ENCODE measurements at regions not wholly inside any gene's neighbourhood (a gene's known extent, or its start where the extent isn't known, plus 50 kb on each side); places are given as distances from the start of the nearest gene placed in this dataset.

DNA sequence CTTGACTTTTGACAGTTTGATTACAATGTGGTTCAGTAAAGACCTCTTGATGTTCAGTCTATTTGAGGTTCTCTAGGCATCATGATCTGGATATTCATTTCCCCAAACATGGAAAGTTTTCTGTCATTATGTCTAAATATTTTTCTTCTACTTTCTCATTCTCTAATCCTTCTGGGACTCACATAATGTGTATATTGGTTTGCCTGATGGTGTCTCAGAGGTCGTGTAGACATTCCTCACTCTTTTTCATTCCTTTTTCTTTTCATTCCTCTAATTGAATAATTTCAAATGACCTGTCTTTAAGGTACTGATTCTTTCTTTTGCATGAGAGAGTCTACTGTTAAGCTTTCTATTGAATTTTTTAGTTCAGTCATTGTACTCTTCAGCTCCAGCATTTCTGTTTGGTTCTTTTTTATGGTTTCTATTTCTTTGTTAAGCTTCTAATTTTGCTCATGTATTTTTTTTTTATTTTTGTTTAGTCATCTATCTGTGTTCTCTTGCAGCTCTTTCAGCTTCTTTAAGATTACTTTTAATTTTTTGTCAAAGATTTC lies 158.4 kb downstream of the GDAP2 start:
- TF ChIP-seq, protein P1, sequence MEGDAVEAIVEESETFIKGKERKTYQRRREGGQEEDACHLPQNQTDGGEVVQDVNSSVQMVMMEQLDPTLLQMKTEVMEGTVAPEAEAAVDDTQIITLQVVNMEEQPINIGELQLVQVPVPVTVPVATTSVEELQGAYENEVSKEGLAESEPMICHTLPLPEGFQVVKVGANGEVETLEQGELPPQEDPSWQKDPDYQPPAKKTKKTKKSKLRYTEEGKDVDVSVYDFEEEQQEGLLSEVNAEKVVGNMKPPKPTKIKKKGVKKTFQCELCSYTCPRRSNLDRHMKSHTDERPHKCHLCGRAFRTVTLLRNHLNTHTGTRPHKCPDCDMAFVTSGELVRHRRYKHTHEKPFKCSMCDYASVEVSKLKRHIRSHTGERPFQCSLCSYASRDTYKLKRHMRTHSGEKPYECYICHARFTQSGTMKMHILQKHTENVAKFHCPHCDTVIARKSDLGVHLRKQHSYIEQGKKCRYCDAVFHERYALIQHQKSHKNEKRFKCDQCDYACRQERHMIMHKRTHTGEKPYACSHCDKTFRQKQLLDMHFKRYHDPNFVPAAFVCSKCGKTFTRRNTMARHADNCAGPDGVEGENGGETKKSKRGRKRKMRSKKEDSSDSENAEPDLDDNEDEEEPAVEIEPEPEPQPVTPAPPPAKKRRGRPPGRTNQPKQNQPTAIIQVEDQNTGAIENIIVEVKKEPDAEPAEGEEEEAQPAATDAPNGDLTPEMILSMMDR (conservative IDR thresholded peaks at IDR 0.05), result no peak
- no peaks in the 10 kb centered on the region for H3K27me3 Mint-ChIP-seq
- no peak for DNase-seq (ENCODE audit: extremely low spot score, unreplicated experiment)
- no peaks in the 10 kb centered on the region for H3K4me1 Mint-ChIP-seq (ENCODE audit: unreplicated experiment)
- H3K4me3 Mint-ChIP-seq, result no peak overlapping the region
- no peak overlapping the region for H3K27ac Mint-ChIP-seq
- peaks cover 13% of the 10 kb centered on the region for H3K9me3 Mint-ChIP-seq
- peaks cover 3% of the 10 kb centered on the region for H3K36me3 Mint-ChIP-seq

DNA sequence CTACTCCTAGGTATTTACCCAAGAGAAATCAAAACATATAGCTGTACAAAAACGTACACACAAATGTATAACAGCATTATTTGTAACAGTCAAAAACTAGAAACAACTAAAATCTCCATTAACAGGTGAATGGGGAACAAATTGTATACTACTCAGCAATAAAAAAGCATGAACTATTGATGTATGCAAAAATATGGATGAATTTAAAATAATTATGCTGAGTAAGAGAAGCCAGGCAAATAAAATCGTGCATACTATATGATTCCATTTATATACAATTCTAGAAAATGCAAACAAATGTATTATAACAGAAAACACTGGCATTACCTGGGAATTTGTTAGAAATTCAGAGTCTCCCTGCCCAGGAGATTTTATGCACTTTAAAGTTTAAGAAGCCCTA lies 150.1 kb downstream of the GDAP2 start:
- no peak overlapping the region for H3K4me3 Mint-ChIP-seq
- no peaks in the 10 kb centered on the region for H3K27me3 Mint-ChIP-seq
- H3K36me3 Mint-ChIP-seq, result no peaks in the 10 kb centered on the region
- peak overlapping the region; percentile 33 for H3K27ac Mint-ChIP-seq
- TF ChIP-seq, protein P1 (conservative IDR thresholded peaks at IDR 0.05), result no peak
- no peaks in the 10 kb centered on the region for H3K9me3 Mint-ChIP-seq
- peaks cover 29% of the 10 kb centered on the region for H3K4me1 Mint-ChIP-seq (ENCODE audit: unreplicated experiment)
- DNase-seq (ENCODE audit: extremely low spot score, unreplicated experiment), result no peak

DNA sequence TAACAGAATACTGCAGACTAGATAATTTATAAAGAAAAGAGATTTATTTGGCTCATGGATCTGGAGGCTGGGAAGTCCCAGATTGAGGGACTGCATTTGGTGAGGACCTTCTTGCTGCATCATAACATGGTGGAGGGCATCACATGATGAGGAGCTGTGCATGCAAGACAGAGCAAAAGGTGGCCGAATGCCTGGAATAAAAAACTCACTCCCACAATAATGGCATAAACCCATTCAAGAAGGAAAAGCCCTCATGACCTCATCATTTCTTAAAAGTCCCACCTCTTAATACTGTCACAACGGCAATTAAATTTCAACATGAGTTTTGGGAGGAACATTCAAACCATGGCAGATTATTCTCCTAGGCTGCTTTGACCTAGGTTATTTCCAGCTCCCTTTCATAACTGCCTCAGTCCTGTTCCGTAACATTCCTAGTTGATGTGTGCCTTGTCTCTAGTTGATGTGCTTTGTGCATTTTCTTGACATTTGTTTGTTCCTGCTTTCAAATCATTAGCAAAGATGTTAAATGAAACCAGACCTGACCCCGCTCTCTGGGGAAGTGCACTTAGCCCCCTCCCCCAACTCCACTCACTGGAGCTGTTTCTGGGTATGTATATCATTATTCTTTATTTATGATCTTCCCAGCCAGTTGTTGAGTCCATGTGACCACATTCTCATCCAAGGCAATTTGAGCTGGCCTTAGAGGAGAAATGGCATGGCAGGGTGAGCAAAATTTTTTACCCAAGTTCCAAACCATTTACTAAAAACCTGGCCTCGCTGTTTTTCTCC lies 148.5 kb downstream of the GDAP2 start:
- H3K9me3 Mint-ChIP-seq, result peaks cover 5% of the 10 kb centered on the region
- TF ChIP-seq, protein P1 (conservative IDR thresholded peaks at IDR 0.05), result no peak
- H3K36me3 Mint-ChIP-seq, result no peaks in the 10 kb centered on the region
- peak overlapping the region; percentile 77 for H3K27ac Mint-ChIP-seq
- no peak for DNase-seq (ENCODE audit: extremely low spot score, unreplicated experiment)
- H3K4me1 Mint-ChIP-seq (ENCODE audit: unreplicated experiment), result peaks cover 34% of the 10 kb centered on the region
- H3K4me3 Mint-ChIP-seq, result peak overlapping the region; percentile 61
- H3K27me3 Mint-ChIP-seq, result no peaks in the 10 kb centered on the region

DNA sequence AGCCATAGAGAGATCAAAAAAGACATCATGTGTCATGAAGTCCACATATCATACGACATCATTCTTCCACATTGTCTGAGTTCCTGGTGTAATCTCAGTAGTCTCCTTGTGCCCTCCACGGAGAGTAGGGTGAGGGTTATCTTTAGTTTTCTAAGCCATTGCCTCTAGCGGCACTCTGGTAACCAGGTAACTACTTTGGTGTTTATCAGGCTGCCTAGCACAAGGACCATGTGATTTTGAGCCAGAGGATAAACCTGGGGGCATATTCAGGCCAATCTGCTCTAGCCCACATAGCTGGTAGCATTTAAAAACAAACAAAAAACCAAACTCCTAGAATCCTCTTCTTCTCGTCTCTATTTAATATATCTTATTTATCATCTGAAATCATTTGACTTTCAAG lies 147.4 kb downstream of the GDAP2 start:
- TF ChIP-seq, protein P1 (conservative IDR thresholded peaks at IDR 0.05), result no peak
- no peak overlapping the region for H3K27ac Mint-ChIP-seq
- no peak overlapping the region for H3K4me3 Mint-ChIP-seq
- H3K4me1 Mint-ChIP-seq (ENCODE audit: unreplicated experiment), result peaks cover 34% of the 10 kb centered on the region
- DNase-seq (ENCODE audit: extremely low spot score, unreplicated experiment), result no peak
- peaks cover 5% of the 10 kb centered on the region for H3K9me3 Mint-ChIP-seq
- no peaks in the 10 kb centered on the region for H3K27me3 Mint-ChIP-seq
- no peaks in the 10 kb centered on the region for H3K36me3 Mint-ChIP-seq

DNA sequence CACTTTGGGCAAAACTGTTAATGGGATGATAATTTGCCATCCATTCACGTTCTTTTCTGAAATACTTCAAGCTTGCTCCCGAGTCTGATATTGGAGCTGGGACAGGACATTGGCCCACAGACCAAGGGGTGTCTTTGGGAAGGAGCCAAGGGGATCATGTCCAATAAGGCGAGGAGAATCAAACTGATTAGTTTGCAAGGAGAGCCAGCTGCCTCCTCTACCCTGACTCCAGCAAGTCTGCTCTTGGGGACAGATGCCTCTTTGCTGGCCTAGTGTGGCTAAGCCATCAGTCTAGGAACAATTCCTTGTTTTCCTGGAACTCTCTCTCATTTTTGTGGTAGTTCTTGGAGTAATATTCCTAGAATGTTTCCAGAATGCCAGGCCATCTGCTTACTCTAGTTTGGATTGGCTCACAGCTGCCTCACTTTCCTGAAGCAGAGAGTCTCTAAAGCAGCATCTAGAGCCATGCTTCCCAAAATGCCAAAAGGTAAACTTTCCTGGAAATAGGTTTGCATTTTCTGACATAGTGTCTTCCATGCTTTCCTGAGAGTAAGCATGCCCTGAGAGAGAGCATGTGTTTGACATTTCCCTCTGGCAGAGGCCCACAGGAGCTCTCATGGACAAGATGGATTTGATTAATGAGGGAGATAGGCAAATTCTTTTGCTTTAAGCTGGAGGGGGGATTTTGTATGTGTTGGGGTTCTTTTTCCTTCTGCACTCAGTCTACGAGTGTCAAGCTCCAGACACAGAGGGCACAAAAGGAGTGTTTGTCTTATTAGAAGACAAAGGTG lies 145.6 kb downstream of the GDAP2 start:
- H3K27me3 Mint-ChIP-seq, result no peaks in the 10 kb centered on the region
- H3K36me3 Mint-ChIP-seq, result no peaks in the 10 kb centered on the region
- TF ChIP-seq, protein P1 (conservative IDR thresholded peaks at IDR 0.05), result no peak
- H3K9me3 Mint-ChIP-seq, result peaks cover 5% of the 10 kb centered on the region
- H3K4me1 Mint-ChIP-seq (ENCODE audit: unreplicated experiment), result peaks cover 34% of the 10 kb centered on the region
- H3K27ac Mint-ChIP-seq, result no peak overlapping the region
- H3K4me3 Mint-ChIP-seq, result no peak overlapping the region
- no peak for DNase-seq (ENCODE audit: extremely low spot score, unreplicated experiment)
